H1 (cell line): ENCODE measurements at regions not wholly inside any gene's neighbourhood (a gene's known extent, or its start where the extent isn't known, plus 50 kb on each side); places are given as distances from the start of the nearest gene placed in this dataset.

Source experiments
- CTCF ChIA-PET: fragments of 300-600 bp; sonication (Branson Sonifier 250); formaldehyde crosslinking; loops from one replicate; lab custom pipeline; 2021; ENCODE audit not compliant: partially characterized antibody; lab: Charles Lee
- POLR2A ChIA-PET: fragments of 300-600 bp; sonication (Branson Sonifier 250); formaldehyde crosslinking; loops from one replicate; lab custom pipeline; 2021; ENCODE audit warnings: inconsistent platforms; ENCODE audit not compliant: partially characterized antibody; lab: Charles Lee
- DNase-seq, 2 experiments: peaks; one replicate each; pipeline versions ENCODE4 v3.0.0 to v3.0.0-alpha.2; 2010 to 2022; ENCODE audit warnings: low spot score in 2 of 2, low read depth in 1 of 2, mixed read lengths in 1 of 2
- FAIRE-seq: peaks from 2 replicates; lab custom pipeline; 2011; peaks lifted over from hg19 to GRCh38; lab: Jason Lieb, UNC
- H2AFZ ChIP-seq: 2 replicates; pipeline ENCODE4 v1.8.1; 2012; ENCODE audit warnings: low read length, inconsistent platforms
- H2AK5ac ChIP-seq: 2 replicates; pipeline ENCODE4 v1.6.1; 2013; ENCODE audit warnings: low read depth, low read length
- H2BK120ac ChIP-seq: replicated peaks from 2 replicates; pipeline ENCODE3; 2013; ENCODE audit warnings: low read depth, low read length, inconsistent platforms
- H2BK12ac ChIP-seq: 2 replicates; pipeline ENCODE4 v1.6.1; 2013; ENCODE audit warnings: low read depth, low read length
- H2BK15ac ChIP-seq: 2 replicates; pipeline ENCODE4 v1.6.1; 2013; ENCODE audit warnings: low read length
- H2BK20ac ChIP-seq: 2 replicates; pipeline ENCODE4 v1.6.1; 2013; ENCODE audit warnings: low read length
- H2BK5ac ChIP-seq: 2 replicates; pipeline ENCODE4 v1.6.1; 2013; ENCODE audit warnings: low read depth, low read length
- H3K14ac ChIP-seq: 2 replicates; pipeline ENCODE4 v1.6.1; 2013; ENCODE audit warnings: inconsistent platforms; ENCODE audit not compliant: insufficient read length
- H3K18ac ChIP-seq: 2 replicates; pipeline ENCODE4 v1.6.1; 2013; ENCODE audit warnings: low read length; ENCODE audit errors: extremely low read depth
- H3K23ac ChIP-seq: 2 replicates; pipeline ENCODE4 v1.6.1; 2013; ENCODE audit warnings: inconsistent platforms; ENCODE audit not compliant: insufficient read length
- H3K23me2 ChIP-seq: 2 replicates; pipeline ENCODE4 v1.6.1; 2013; ENCODE audit warnings: low read depth, low read length
- H3K27ac ChIP-seq: 2 replicates; pipeline ENCODE4 v1.6.1; 2011; ENCODE audit warnings: low read depth, low read length, inconsistent platforms
- H3K27me3 ChIP-seq, 4 experiments: replicated peaks in 1 of 4; 1 replicate in 1 of 4; 2 replicates in 3 of 4; pipeline versions ENCODE4 v1.6.1 to v1.8.1; 2011 to 2013; ENCODE audit warnings: low read length in 3 of 4, mild to moderate bottlenecking in 3 of 4, inconsistent platforms in 2 of 4, mixed read lengths in 2 of 4, moderate library complexity in 1 of 4; ENCODE audit not compliant: control insufficient read depth in 3 of 4, insufficient read depth in 3 of 4; ENCODE audit errors: extremely low read depth in 1 of 4
- H3K36me3 ChIP-seq, 4 experiments: 2 replicates each; pipeline versions ENCODE4 v1.6.1 to v1.8.1; 2011 to 2013; ENCODE audit warnings: mild to moderate bottlenecking in 4 of 4, low read length in 3 of 4, moderate library complexity in 2 of 4, control low read depth in 1 of 4, inconsistent platforms in 1 of 4; ENCODE audit not compliant: insufficient read depth in 4 of 4, control insufficient read depth in 2 of 4
- H3K4ac ChIP-seq: replicated peaks from 2 replicates; pipeline ENCODE3; 2013; ENCODE audit warnings: low read length, low read depth, mixed read lengths, inconsistent platforms; ENCODE audit not compliant: insufficient read length
- H3K4me1 ChIP-seq, 4 experiments: replicated peaks in 1 of 4; 1 replicate in 1 of 4; 2 replicates in 3 of 4; pipeline versions ENCODE4 v1.6.1 to v1.8.1; 2011 to 2013; ENCODE audit warnings: low read length in 3 of 4, inconsistent platforms in 2 of 4, mixed read lengths in 1 of 4; ENCODE audit not compliant: insufficient read depth in 4 of 4, control insufficient read depth in 3 of 4
- H3K4me2 ChIP-seq, 2 experiments: 2 replicates each; pipeline versions ENCODE4 v1.6.1 to v1.8.1; 2011 to 2013; ENCODE audit warnings: low read depth in 2 of 2, low read length in 2 of 2, control low read depth in 1 of 2, inconsistent platforms in 1 of 2, mild to moderate bottlenecking in 1 of 2; ENCODE audit not compliant: insufficient read depth in 1 of 2
- H3K4me3 ChIP-seq, 4 experiments: fragments of 200-600, 300-600 bp in 1 of 4; sonication (generic), shearing (Covaris generic), sonication (Bioruptor Twin) in 1 of 4; 2 replicates each; pipeline versions ENCODE4 v1.5.1 to v1.8.1; 2011 to 2016; ENCODE audit warnings: low read length in 4 of 4, low read depth in 3 of 4, control low read depth in 2 of 4, inconsistent platforms in 2 of 4, mild to moderate bottlenecking in 2 of 4, mixed read lengths in 1 of 4, moderate library complexity in 1 of 4; ENCODE audit not compliant: insufficient read depth in 2 of 4; ENCODE audit errors: extremely low read depth in 1 of 4
- H3K56ac ChIP-seq: replicated peaks from 2 replicates; pipeline ENCODE3; 2013; ENCODE audit warnings: low read depth, mild to moderate bottlenecking, mixed read lengths, low read length, inconsistent platforms; ENCODE audit not compliant: insufficient read length
- H3K79me1 ChIP-seq: 2 replicates; pipeline ENCODE4 v1.6.1; 2013; ENCODE audit warnings: low read depth, low read length, control low read depth
- H3K79me2 ChIP-seq, 2 experiments: 2 replicates each; pipeline versions ENCODE4 v1.6.1 to v1.8.1; 2012 to 2013; ENCODE audit warnings: low read length in 2 of 2, mild to moderate bottlenecking in 2 of 2, inconsistent platforms in 1 of 2; ENCODE audit not compliant: insufficient read depth in 2 of 2, control insufficient read depth in 1 of 2
- H3K9ac ChIP-seq, 4 experiments: replicated peaks in 1 of 4; 1 replicate in 1 of 4; 2 replicates in 3 of 4; pipeline versions ENCODE4 v1.6.1 to v1.8.1; 2011 to 2013; ENCODE audit warnings: low read depth in 3 of 4, low read length in 3 of 4, control low read depth in 2 of 4, mild to moderate bottlenecking in 2 of 4, moderate library complexity in 2 of 4, inconsistent platforms in 1 of 4; ENCODE audit errors: extremely low read depth in 1 of 4
- H3K9me3 ChIP-seq, 2 experiments: 2 replicates each; pipeline versions ENCODE4 v1.6.1 to v1.8.1; 2012 to 2013; ENCODE audit warnings: mild to moderate bottlenecking in 2 of 2, moderate library complexity in 2 of 2, control low read depth in 1 of 2, inconsistent platforms in 1 of 2, low read depth in 1 of 2, low read length in 1 of 2, mixed read lengths in 1 of 2; ENCODE audit not compliant: insufficient read depth in 2 of 2
- H4K20me1 ChIP-seq, 2 experiments: replicated peaks in 1 of 2; 2 replicates each; pipeline versions ENCODE3 to v1.8.1; 2011 to 2013; ENCODE audit warnings: inconsistent platforms in 2 of 2, low read length in 2 of 2, mild to moderate bottlenecking in 1 of 2; ENCODE audit not compliant: insufficient read depth in 2 of 2, control insufficient read depth in 1 of 2
- H4K5ac ChIP-seq: 2 replicates; pipeline ENCODE4 v1.6.1; 2013; ENCODE audit warnings: low read length, low read depth, mixed read lengths, inconsistent platforms; ENCODE audit not compliant: insufficient read length
- H4K8ac ChIP-seq: 2 replicates; pipeline ENCODE4 v1.8.0; 2013; ENCODE audit warnings: mild to moderate bottlenecking, moderate library complexity, low read length, inconsistent platforms; ENCODE audit not compliant: insufficient read depth; ENCODE audit errors: extremely low read depth
- H4K91ac ChIP-seq: replicated peaks from 2 replicates; pipeline ENCODE3; 2013; ENCODE audit warnings: low read length, mixed read lengths, inconsistent platforms; ENCODE audit not compliant: insufficient read length
- BCL11A ChIP-seq, 2 experiments: IDR thresholded peaks; one replicate each; pipeline ENCODE4 v1.6.1; 2011; ENCODE audit warnings: low read depth in 2 of 2, low read length in 2 of 2, mild to moderate bottlenecking in 2 of 2
- BRCA1 ChIP-seq: IDR thresholded peaks from 2 replicates; pipeline ENCODE4 v1.6.1; 2012; ENCODE audit warnings: low read depth, low read length, improper control_type of control experiment
- CHD2 ChIP-seq: IDR thresholded peaks from 2 replicates; pipeline ENCODE4 v1.6.1; 2012; ENCODE audit warnings: low read length, improper control_type of control experiment
- MAFK ChIP-seq: IDR thresholded peaks from 2 replicates; pipeline ENCODE4 v1.6.1; 2012; ENCODE audit warnings: low read depth, mild to moderate bottlenecking, improper control_type of control experiment, low read length
- PHF8 ChIP-seq: fragments of 200-600 bp; sonication (generic); conservative IDR thresholded peaks from 2 replicates; pipeline ENCODE4 v1.7.1; 2012; ENCODE audit warnings: low read depth, mild to moderate bottlenecking, inconsistent platforms, low read length, moderate library complexity
- RBBP5 ChIP-seq: IDR thresholded peaks from 2 replicates; pipeline ENCODE4 v1.7.1; 2012; ENCODE audit warnings: low read depth, mild to moderate bottlenecking, inconsistent platforms, low read length, moderate library complexity, borderline replicate concordance
- RFX5 ChIP-seq: IDR thresholded peaks from 2 replicates; pipeline ENCODE4 v1.6.1; 2011; ENCODE audit warnings: low read depth, low read length, improper control_type of control experiment, borderline replicate concordance
- SP4 ChIP-seq: IDR thresholded peaks from 2 replicates; pipeline ENCODE4 v1.6.1; 2012; ENCODE audit warnings: low read length, inconsistent platforms
- TAF1 ChIP-seq: IDR thresholded peaks from 2 replicates; pipeline ENCODE4 v1.6.1; 2011; ENCODE audit warnings: mild to moderate bottlenecking, low read depth, low read length
- TBP ChIP-seq: IDR thresholded peaks from 2 replicates; pipeline ENCODE4 v1.6.1; 2011; ENCODE audit warnings: low read depth, low read length, improper control_type of control experiment
- TEAD4 ChIP-seq: IDR thresholded peaks from 2 replicates; pipeline ENCODE4 v1.6.1; 2012; ENCODE audit warnings: low read depth, low read length, inconsistent platforms, mixed read lengths
- WGBS, 2 experiments: shearing (Covaris generic) in 1 of 2; methylation state at CpG; one replicate each; pipeline versions ENCODE4 v1.1.6 to v1.1.7; 2013 to 2015; ENCODE audit warnings: low lambda C conversion rate in 2 of 2, mixed read lengths in 2 of 2, inconsistent platforms in 1 of 2, low coverage in 1 of 2, missing lambda C conversion rate in 1 of 2; ENCODE audit not compliant: insufficient replicate concordance in 2 of 2, insufficient coverage in 1 of 2, insufficient read length in 1 of 2; ENCODE audit errors: extremely low coverage in 1 of 2, missing lambda C conversion rate in 1 of 2; 5-methylcytosine and 5-hydroxymethylcytosine counted together
- TF ChIP-seq, protein P1 (sequence below): IDR thresholded peaks from 2 replicates; pipeline ENCODE4 v1.6.1; 2012; ENCODE audit warnings: low read length, inconsistent platforms
- TF ChIP-seq, protein P2 (sequence below): IDR thresholded peaks from 2 replicates; pipeline ENCODE4 v1.6.1; 2011; ENCODE audit warnings: low read length, improper control_type of control experiment

DNA sequence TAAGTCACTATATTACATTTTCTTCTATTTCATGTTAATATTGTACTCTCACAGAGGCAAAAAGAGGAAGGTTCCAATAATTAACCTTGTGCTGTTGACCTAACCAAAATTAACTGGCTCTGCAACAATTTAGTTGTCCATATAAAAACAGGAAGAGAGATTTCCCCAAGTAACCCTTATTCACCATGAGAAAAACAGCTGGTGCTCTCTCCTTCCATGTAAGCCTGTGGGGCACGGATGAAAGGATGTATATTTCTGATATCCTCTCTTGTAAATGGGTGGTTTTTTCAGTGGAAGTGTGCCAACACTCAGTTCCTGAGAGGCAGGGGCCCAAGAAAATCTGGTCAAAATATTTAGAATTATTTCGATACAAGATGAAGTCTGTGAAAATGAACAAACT lies 358.1 kb downstream of the CRPPA start:
- Histone ChIP-seq H3K18ac (no peak overlapping the region), H4K5ac (no peak overlapping the region), H3K4ac (no peak overlapping the region), H3K79me2 (no peaks in the 10 kb centered on the region), H3K4me3 (no peak overlapping the region), H3K14ac (no peak overlapping the region), H3K27me3 (no peaks in the 10 kb centered on the region), H2AFZ (no peak overlapping the region), H3K36me3 (no peaks in the 10 kb centered on the region), H3K23ac (no peak overlapping the region), H3K79me1 (no peaks in the 10 kb centered on the region), H4K20me1 (no peaks in the 10 kb centered on the region), H3K56ac (no peak overlapping the region), H3K27ac (no peak overlapping the region), H2BK12ac (no peak overlapping the region), H2BK120ac (no peak overlapping the region), H3K9me3 (no peaks in the 10 kb centered on the region), H3K23me2 (no peaks in the 10 kb centered on the region), H2BK15ac (no peak overlapping the region), H3K4me1 (no peaks in the 10 kb centered on the region; a peak in 1 of 7 replicates), H2AK5ac (no peak overlapping the region), H4K91ac (no peak overlapping the region), H3K9ac (no peak overlapping the region), H3K4me2 (no peak overlapping the region), H2BK5ac (no peak overlapping the region), H2BK20ac (no peak overlapping the region), H4K8ac (no peak overlapping the region)
- FAIRE-seq (no peak), DNase-seq (no peak)
- ChIA-PET CTCF (no interaction called here), POLR2A (no interaction called here)
- WGBS, 2 experiments: 81% methylated on average over 2 of the region's 2 CpGs; no CpG with 5 or more reads in 1 of the 2 experiments
- TF ChIP-seq, protein P1, sequence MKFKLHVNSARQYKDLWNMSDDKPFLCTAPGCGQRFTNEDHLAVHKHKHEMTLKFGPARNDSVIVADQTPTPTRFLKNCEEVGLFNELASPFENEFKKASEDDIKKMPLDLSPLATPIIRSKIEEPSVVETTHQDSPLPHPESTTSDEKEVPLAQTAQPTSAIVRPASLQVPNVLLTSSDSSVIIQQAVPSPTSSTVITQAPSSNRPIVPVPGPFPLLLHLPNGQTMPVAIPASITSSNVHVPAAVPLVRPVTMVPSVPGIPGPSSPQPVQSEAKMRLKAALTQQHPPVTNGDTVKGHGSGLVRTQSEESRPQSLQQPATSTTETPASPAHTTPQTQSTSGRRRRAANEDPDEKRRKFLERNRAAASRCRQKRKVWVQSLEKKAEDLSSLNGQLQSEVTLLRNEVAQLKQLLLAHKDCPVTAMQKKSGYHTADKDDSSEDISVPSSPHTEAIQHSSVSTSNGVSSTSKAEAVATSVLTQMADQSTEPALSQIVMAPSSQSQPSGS: no peak
- TF ChIP-seq RBBP5: no peak
- no peak for TF ChIP-seq RFX5
- TF ChIP-seq CHD2: no peak
- no peak for TF ChIP-seq MAFK
- TF ChIP-seq BCL11A (IDR thresholded peaks at IDR 0.05; ENCODE audit: low read depth in 2 of 2, low read length in 2 of 2): no peak
- no peak for TF ChIP-seq TBP
- no peak for TF ChIP-seq TEAD4
- no peak for TF ChIP-seq TAF1
- TF ChIP-seq SP4: no peak
- TF ChIP-seq, protein P2, sequence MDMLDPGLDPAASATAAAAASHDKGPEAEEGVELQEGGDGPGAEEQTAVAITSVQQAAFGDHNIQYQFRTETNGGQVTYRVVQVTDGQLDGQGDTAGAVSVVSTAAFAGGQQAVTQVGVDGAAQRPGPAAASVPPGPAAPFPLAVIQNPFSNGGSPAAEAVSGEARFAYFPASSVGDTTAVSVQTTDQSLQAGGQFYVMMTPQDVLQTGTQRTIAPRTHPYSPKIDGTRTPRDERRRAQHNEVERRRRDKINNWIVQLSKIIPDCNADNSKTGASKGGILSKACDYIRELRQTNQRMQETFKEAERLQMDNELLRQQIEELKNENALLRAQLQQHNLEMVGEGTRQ: no peak
- TF ChIP-seq BRCA1: no peak
- TF ChIP-seq PHF8: no peak
